ENCODE measurements at regions not wholly inside any gene's neighbourhood (a gene's known extent, or its start where the extent isn't known, plus 50 kb on each side); places are given as distances from the start of the nearest gene placed in this dataset.
"Not testable (repeated sequence)": the region's sequence is repeated elsewhere in the genome, so short reads cannot be mapped to it uniquely, and the experiment has no call there.

DNA sequence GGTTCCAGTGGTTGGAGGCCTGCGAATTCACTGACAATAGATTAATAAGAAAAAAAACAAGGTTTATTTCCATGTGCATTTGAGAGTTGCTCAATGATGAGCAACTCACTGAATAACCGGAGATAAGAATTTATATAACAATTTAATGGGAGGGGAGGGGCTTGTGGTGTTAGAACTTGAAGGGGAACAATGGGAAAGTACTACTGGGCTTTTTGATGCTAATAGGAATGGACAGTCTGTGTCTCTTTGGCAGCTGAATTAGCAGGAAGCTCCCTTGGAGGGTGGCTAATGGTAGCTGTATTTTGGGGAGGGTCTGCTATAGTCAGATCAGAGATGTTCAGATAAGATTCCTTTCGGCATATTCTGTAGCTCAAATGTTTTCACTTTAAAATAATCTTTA, 62.4 kb upstream of the GMDS start:
- Histone ChIP-seq H3K36me3 (ENCODE audit: control insufficient read depth in 1 of 2, insufficient read depth in 2 of 2, low read length in 1 of 2) (no peaks in the 10 kb centered on the region), H3K27ac (ENCODE audit: low read depth in 1 of 2, low read length in 2 of 2) (no peak overlapping the region), H3K4me3 (ENCODE audit: low read length in 2 of 2) (no peak overlapping the region), H3K27me3 (ENCODE audit: control insufficient read depth in 1 of 2, insufficient read depth in 2 of 2, low read length in 1 of 2) (no peaks in the 10 kb centered on the region), H3K4me1 (ENCODE audit: control insufficient read depth in 1 of 2, insufficient read depth in 2 of 2, low read length in 2 of 2) (no peaks in the 10 kb centered on the region), H3K9me3 (ENCODE audit: control insufficient read depth, low read length) (no peaks in the 10 kb centered on the region)
- intact Hi-C loops (cut with DNase I): no loop called here
- no peak for DNase-seq
- ATAC-seq (ENCODE audit: low FRiP score): no peak
- WGBS, 2 donors: 90% methylated on average over 3 of the region's 3 CpGs

DNA sequence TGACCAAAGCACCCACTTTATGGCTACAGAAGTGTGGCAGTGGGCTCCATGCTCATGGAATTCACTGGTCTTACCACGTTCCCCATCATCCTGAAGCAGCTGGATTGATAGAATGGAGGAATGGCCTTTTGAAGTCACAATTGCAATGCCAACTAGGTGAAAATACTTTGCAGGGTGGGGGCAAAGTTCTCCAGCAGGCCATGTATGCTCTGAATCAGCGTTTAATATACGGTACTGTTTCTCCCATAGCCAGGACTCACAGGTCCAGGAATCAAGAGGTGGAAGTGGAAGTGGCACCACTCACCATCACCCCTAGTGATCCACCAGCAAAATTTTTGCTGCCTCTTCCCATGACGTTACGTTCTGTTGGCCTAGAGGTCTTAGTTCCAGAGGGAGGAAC, 60.5 kb upstream of the GMDS start:
- ATAC-seq (ENCODE audit: low FRiP score) (no peak), DNase-seq (no peak)
- Histone ChIP-seq H3K27me3 (ENCODE audit: control insufficient read depth in 1 of 2, insufficient read depth in 2 of 2, low read length in 1 of 2) (no peaks in the 10 kb centered on the region), H3K9me3 (ENCODE audit: control insufficient read depth, low read length) (no peaks in the 10 kb centered on the region), H3K4me1 (ENCODE audit: control insufficient read depth in 1 of 2, insufficient read depth in 2 of 2, low read length in 2 of 2) (no peaks in the 10 kb centered on the region), H3K36me3 (ENCODE audit: control insufficient read depth in 1 of 2, insufficient read depth in 2 of 2, low read length in 1 of 2) (no peaks in the 10 kb centered on the region), H3K4me3 (ENCODE audit: low read length in 2 of 2) (no peak overlapping the region), H3K27ac (ENCODE audit: low read depth in 1 of 2, low read length in 2 of 2) (no peak overlapping the region)
- intact Hi-C loops (cut with DNase I): no loop called here
- 96 to 97% methylated on average over 5 of the region's 5 CpGs for WGBS, 2 donors

DNA sequence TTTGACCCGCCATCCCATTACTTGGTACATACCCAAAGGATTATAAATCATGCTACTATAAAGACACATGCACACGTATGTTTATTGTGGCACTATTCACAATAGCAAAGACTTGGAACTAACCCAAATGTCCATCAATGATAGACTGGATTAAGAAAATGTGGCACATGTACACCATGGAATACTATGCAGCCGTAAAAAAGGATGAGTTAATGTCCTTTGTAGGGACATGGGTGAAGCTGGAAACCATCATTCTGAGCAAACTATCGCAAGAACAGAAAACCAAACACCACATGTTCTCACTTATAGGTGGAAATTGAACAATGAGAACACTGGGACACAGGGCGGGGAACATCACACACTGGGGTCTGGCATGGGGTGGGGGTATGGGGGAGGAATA, 57.1 kb upstream of the GMDS start:
- ATAC-seq (ENCODE audit: low FRiP score); H3K27me3 ChIP-seq (ENCODE audit: control insufficient read depth in 1 of 2, insufficient read depth in 2 of 2, low read length in 1 of 2); H3K4me3 ChIP-seq (ENCODE audit: low read length in 2 of 2); H3K9me3 ChIP-seq (ENCODE audit: control insufficient read depth, low read length); DNase-seq; H3K4me1 ChIP-seq (ENCODE audit: control insufficient read depth in 1 of 2, insufficient read depth in 2 of 2, low read length in 2 of 2); intact Hi-C loops (cut with DNase I); H3K36me3 ChIP-seq (ENCODE audit: control insufficient read depth in 1 of 2, insufficient read depth in 2 of 2, low read length in 1 of 2); H3K27ac ChIP-seq (ENCODE audit: low read depth in 1 of 2, low read length in 2 of 2): not testable (repeated sequence)
- 94 to 97% methylated on average over 5 of the region's 5 CpGs for WGBS, 2 donors

DNA sequence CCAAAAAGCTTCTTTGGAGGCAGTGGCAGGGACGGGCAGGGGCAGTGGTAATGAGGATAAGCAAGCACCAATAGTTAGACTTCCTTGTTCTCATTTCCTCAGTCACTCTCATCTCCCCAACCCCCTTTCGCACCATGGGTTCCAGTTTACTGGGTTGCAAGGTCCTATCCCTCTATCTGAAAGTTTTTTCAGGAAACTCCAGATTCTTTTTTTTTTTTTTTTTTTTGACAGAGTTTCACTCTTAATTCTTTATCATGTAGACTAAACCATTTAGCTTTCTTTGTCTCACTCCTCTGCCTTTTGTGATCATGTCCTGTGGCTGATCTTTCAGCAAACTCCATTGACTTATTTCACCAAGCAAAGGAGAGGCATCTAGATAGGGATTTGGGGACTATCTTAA, 51.4 kb upstream of the GMDS start:
- 99 to 100% methylated on average over 2 of the region's 2 CpGs for WGBS, 2 donors
- H3K27ac ChIP-seq (ENCODE audit: low read depth in 1 of 2, low read length in 2 of 2): no peak overlapping the region
- ATAC-seq (ENCODE audit: low FRiP score) (no peak), DNase-seq (no peak)
- peaks cover 0 to 2% of the 10 kb centered on the region in 2 donors for H3K36me3 ChIP-seq (ENCODE audit: control insufficient read depth in 1 of 2, insufficient read depth in 2 of 2, low read length in 1 of 2)
- no peaks in the 10 kb centered on the region for H3K27me3 ChIP-seq (ENCODE audit: control insufficient read depth in 1 of 2, insufficient read depth in 2 of 2, low read length in 1 of 2)
- H3K4me1 ChIP-seq (ENCODE audit: control insufficient read depth in 1 of 2, insufficient read depth in 2 of 2, low read length in 2 of 2): no peaks in the 10 kb centered on the region
- H3K9me3 ChIP-seq (ENCODE audit: control insufficient read depth, low read length): peaks cover 1% of the 10 kb centered on the region
- H3K4me3 ChIP-seq (ENCODE audit: low read length in 2 of 2): no peak overlapping the region
- intact Hi-C loops (cut with DNase I): no loop called here

All from aorta (tissue), 5 donors.